ENCODE measurements at regions not wholly inside any gene's neighbourhood (a gene's known extent, or its start where the extent isn't known, plus 50 kb on each side); places are given as distances from the start of the nearest gene placed in this dataset.

DNA sequence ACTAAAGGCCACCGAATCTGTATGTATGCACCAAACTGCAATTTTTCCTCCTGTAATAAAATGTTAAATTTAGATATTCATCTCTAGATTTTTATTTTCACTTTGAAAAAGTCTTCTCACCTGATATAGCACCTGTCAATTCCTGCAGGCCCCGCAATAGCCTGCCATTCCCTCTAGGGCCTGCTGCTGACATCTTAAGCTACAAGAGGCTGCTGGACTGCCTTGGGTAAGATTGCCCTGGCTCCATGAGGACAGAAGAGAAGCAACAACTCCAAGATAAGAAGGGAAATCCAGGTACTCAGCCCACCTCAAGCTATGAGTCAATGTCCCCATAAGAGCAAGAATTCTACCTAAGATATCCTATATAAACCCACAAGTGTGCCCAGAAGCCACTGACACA is 230.2 kb upstream of the AGTR2 start:
- no peak overlapping the region for H3K4me3 ChIP-seq (ENCODE audit: low read length)
- H2AK5ac ChIP-seq (ENCODE audit: low read length) = no peak overlapping the region
- H4K5ac ChIP-seq (ENCODE audit: low read length) = no peak overlapping the region
- no peak overlapping the region for H3K23ac ChIP-seq (ENCODE audit: low read length)
- H3K18ac ChIP-seq (ENCODE audit: low read length) = no peak overlapping the region
- H3K79me2 ChIP-seq (ENCODE audit: control insufficient read depth, insufficient read depth, low read length) = no peaks in the 10 kb centered on the region
- no peak overlapping the region for H3K4me2 ChIP-seq (ENCODE audit: low read length)
- no peak overlapping the region for H4K8ac ChIP-seq (ENCODE audit: low read depth, low read length)
- H2BK5ac ChIP-seq (ENCODE audit: low read length) = no peak overlapping the region
- no CpG with 5 or more reads among the region's 2 CpGs for WGBS (ENCODE audit: extremely low coverage, insufficient coverage, low lambda C conversion rate)
- H3K4me1 ChIP-seq (ENCODE audit: control insufficient read depth, low read depth, low read length) = no peaks in the 10 kb centered on the region
- H3K27ac ChIP-seq (ENCODE audit: low read depth, low read length) = no peak overlapping the region
- no peak overlapping the region for H2BK120ac ChIP-seq (ENCODE audit: low read depth, low read length)
- peak; percentile 45 for DNase-seq
- no peaks in the 10 kb centered on the region for H3K36me3 ChIP-seq (ENCODE audit: control insufficient read depth, insufficient read depth, low read length)
- H3K56ac ChIP-seq (ENCODE audit: low read length) = no peak overlapping the region
- no peaks in the 10 kb centered on the region for H3K79me1 ChIP-seq (ENCODE audit: low read length)
- H3K27me3 ChIP-seq (ENCODE audit: insufficient read depth, low read length, poor library complexity) = no peaks in the 10 kb centered on the region
- H3K9ac ChIP-seq (ENCODE audit: low read length) = no peak overlapping the region
- H3K4ac ChIP-seq (ENCODE audit: low read depth, low read length) = no peak overlapping the region
- H2BK15ac ChIP-seq (replicated peaks; ENCODE audit: low read depth) = no peak overlapping the region

DNA sequence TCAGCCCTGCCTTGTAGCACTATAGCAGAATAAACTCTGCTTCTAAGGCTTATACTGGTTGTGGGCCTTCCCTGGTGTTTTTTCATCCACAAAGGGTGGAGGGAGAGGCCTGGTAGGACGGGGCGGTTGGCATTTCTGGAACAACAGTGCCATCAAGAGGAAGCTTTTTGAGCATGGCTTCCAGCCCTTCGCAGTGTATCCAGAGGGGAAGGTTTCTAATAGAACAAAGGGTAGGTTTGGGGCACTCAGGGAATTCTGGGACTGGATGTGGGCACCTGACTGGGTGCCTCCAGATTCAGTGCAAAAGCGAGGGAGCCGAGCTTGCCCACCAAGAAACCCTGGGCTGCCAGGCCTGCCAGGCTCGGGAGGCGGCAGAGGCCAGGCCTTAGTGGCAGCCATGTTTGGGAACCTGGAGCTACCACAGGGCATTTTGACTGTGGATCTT is 229.6 kb upstream of the AGTR2 start:
- H3K27me3 ChIP-seq (ENCODE audit: insufficient read depth, low read length, poor library complexity) = no peaks in the 10 kb centered on the region
- H4K5ac ChIP-seq (ENCODE audit: low read length) = no peak overlapping the region
- no peak overlapping the region for H2BK5ac ChIP-seq (ENCODE audit: low read length)
- H3K36me3 ChIP-seq (ENCODE audit: control insufficient read depth, insufficient read depth, low read length) = no peaks in the 10 kb centered on the region
- no CpG with 5 or more reads among the region's 7 CpGs for WGBS (ENCODE audit: extremely low coverage, insufficient coverage, low lambda C conversion rate)
- no peak overlapping the region for H4K8ac ChIP-seq (ENCODE audit: low read depth, low read length)
- H3K4me3 ChIP-seq (ENCODE audit: low read length) = no peak overlapping the region
- no peaks in the 10 kb centered on the region for H3K79me2 ChIP-seq (ENCODE audit: control insufficient read depth, insufficient read depth, low read length)
- H2BK15ac ChIP-seq (replicated peaks; ENCODE audit: low read depth) = no peak overlapping the region
- H3K9ac ChIP-seq (ENCODE audit: low read length) = no peak overlapping the region
- H3K56ac ChIP-seq (ENCODE audit: low read length) = no peak overlapping the region
- no peak overlapping the region for H2BK120ac ChIP-seq (ENCODE audit: low read depth, low read length)
- H3K4me1 ChIP-seq (ENCODE audit: control insufficient read depth, low read depth, low read length) = no peaks in the 10 kb centered on the region
- no peak overlapping the region for H3K4ac ChIP-seq (ENCODE audit: low read depth, low read length)
- H3K23ac ChIP-seq (ENCODE audit: low read length) = no peak overlapping the region
- peak; percentile 78 for DNase-seq
- H3K79me1 ChIP-seq (ENCODE audit: low read length) = no peaks in the 10 kb centered on the region
- no peak overlapping the region for H3K27ac ChIP-seq (ENCODE audit: low read depth, low read length)
- no peak overlapping the region for H3K18ac ChIP-seq (ENCODE audit: low read length)
- no peak overlapping the region for H2AK5ac ChIP-seq (ENCODE audit: low read length)
- no peak overlapping the region for H3K4me2 ChIP-seq (ENCODE audit: low read length)

GRCh38 chrX:115941388-115941787 is 229.2 kb upstream of the AGTR2 start:
- Histone ChIP-seq H3K4ac (ENCODE audit: low read depth, low read length) (no peak overlapping the region), H3K4me2 (ENCODE audit: low read length) (no peak overlapping the region), H3K27me3 (ENCODE audit: insufficient read depth, low read length, poor library complexity) (no peaks in the 10 kb centered on the region), H3K27ac (ENCODE audit: low read depth, low read length) (no peak overlapping the region), H3K9ac (ENCODE audit: low read length) (no peak overlapping the region), H2BK120ac (ENCODE audit: low read depth, low read length) (no peak overlapping the region), H3K36me3 (ENCODE audit: control insufficient read depth, insufficient read depth, low read length) (no peaks in the 10 kb centered on the region), H2AK5ac (ENCODE audit: low read length) (no peak overlapping the region), H3K56ac (ENCODE audit: low read length) (no peak overlapping the region), H2BK5ac (ENCODE audit: low read length) (no peak overlapping the region), H3K79me2 (ENCODE audit: control insufficient read depth, insufficient read depth, low read length) (no peaks in the 10 kb centered on the region), H4K5ac (ENCODE audit: low read length) (no peak overlapping the region), H4K8ac (ENCODE audit: low read depth, low read length) (no peak overlapping the region), H2BK15ac (replicated peaks; ENCODE audit: low read depth) (no peak overlapping the region), H3K79me1 (ENCODE audit: low read length) (no peaks in the 10 kb centered on the region), H3K18ac (ENCODE audit: low read length) (no peak overlapping the region), H3K23ac (ENCODE audit: low read length) (no peak overlapping the region), H3K4me1 (ENCODE audit: control insufficient read depth, low read depth, low read length) (no peaks in the 10 kb centered on the region), H3K4me3 (ENCODE audit: low read length) (no peak overlapping the region)
- WGBS (ENCODE audit: extremely low coverage, insufficient coverage, low lambda C conversion rate) = no CpG with 5 or more reads among the region's 3 CpGs
- DNase-seq = no peak

GRCh38 chrX:115946059-115946458 is 224.5 kb upstream of the AGTR2 start:
- Histone ChIP-seq H4K8ac (ENCODE audit: low read depth, low read length) (no peak overlapping the region), H3K9ac (ENCODE audit: low read length) (no peak overlapping the region), H3K36me3 (ENCODE audit: control insufficient read depth, insufficient read depth, low read length) (no peaks in the 10 kb centered on the region), H3K18ac (ENCODE audit: low read length) (no peak overlapping the region), H2AK5ac (ENCODE audit: low read length) (no peak overlapping the region), H3K4me3 (ENCODE audit: low read length) (no peak overlapping the region), H3K27me3 (ENCODE audit: insufficient read depth, low read length, poor library complexity) (no peaks in the 10 kb centered on the region), H3K79me2 (ENCODE audit: control insufficient read depth, insufficient read depth, low read length) (peaks cover 10% of the 10 kb centered on the region), H3K4me2 (ENCODE audit: low read length) (no peak overlapping the region), H2BK120ac (ENCODE audit: low read depth, low read length) (no peak overlapping the region), H3K79me1 (ENCODE audit: low read length) (peaks cover 6% of the 10 kb centered on the region), H3K4ac (ENCODE audit: low read depth, low read length) (no peak overlapping the region), H4K5ac (ENCODE audit: low read length) (no peak overlapping the region), H2BK5ac (ENCODE audit: low read length) (no peak overlapping the region), H2BK15ac (replicated peaks; ENCODE audit: low read depth) (no peak overlapping the region), H3K4me1 (ENCODE audit: control insufficient read depth, low read depth, low read length) (no peaks in the 10 kb centered on the region), H3K27ac (ENCODE audit: low read depth, low read length) (no peak overlapping the region), H3K56ac (ENCODE audit: low read length) (no peak overlapping the region), H3K23ac (ENCODE audit: low read length) (no peak overlapping the region)
- no CpG with 5 or more reads among the region's 16 CpGs for WGBS (ENCODE audit: extremely low coverage, insufficient coverage, low lambda C conversion rate)
- no peak for DNase-seq

DNA sequence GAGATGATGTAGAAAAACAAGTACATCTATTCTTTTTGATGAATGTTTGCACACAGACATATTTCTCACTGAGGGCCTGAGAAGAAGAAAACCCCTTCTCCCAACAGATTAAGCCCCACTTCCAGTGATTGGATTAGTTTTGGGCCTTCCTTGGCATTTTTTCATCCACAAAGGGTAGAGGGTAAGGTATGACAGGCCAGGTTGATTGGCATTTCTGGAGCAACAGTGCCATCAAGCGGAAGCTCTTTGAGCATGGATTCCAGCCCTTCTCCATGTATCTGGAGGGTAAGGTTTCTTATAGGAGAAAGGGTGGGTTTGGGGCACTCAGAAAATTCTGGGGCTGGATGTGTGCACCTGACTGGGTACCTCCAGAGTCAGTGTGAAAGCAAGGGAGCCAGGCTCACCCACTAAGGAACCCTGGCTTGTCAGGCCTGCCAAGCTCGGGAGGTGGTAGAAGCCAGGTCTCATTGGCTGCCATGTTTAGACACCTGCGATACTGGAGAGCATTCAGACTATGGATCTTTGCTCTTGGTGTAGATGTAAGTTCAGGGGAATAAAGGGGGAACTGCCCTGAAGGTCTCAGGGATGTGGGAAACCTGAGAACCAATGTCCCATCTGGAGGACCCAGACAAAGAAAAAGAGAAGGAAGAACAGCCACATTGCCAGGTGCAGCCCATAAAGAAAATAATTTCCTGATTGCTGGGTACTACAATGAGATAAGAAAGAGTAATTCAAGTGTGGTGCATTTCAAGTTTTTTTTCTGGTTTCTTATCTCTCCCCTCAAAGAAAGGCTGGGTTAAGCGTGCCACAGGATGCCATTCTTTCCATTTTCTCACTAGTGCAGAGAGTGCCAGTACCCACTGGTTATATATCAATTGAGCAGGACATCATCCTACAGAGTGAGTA is 222.3 kb upstream of the AGTR2 start:
- H4K5ac ChIP-seq (ENCODE audit: low read length) = no peak overlapping the region

More for the DNA sequence above, 222.3 kb upstream of the AGTR2 start:
- Histone ChIP-seq H3K9ac (ENCODE audit: low read length) (no peak overlapping the region), H2BK5ac (ENCODE audit: low read length) (no peak overlapping the region), H2BK15ac (replicated peaks; ENCODE audit: low read depth) (no peak overlapping the region), H3K23ac (ENCODE audit: low read length) (no peak overlapping the region), H3K79me2 (ENCODE audit: control insufficient read depth, insufficient read depth, low read length) (peaks cover 16% of the 10 kb centered on the region), H3K56ac (ENCODE audit: low read length) (no peak overlapping the region), H3K18ac (ENCODE audit: low read length) (no peak overlapping the region), H2BK120ac (ENCODE audit: low read depth, low read length) (no peak overlapping the region), H3K4me1 (ENCODE audit: control insufficient read depth, low read depth, low read length) (no peaks in the 10 kb centered on the region), H4K8ac (ENCODE audit: low read depth, low read length) (no peak overlapping the region), H3K4me3 (ENCODE audit: low read length) (no peak overlapping the region), H3K27me3 (ENCODE audit: insufficient read depth, low read length, poor library complexity) (no peaks in the 10 kb centered on the region), H3K27ac (ENCODE audit: low read depth, low read length) (no peak overlapping the region), H3K4ac (ENCODE audit: low read depth, low read length) (no peak overlapping the region), H3K36me3 (ENCODE audit: control insufficient read depth, insufficient read depth, low read length) (no peaks in the 10 kb centered on the region), H3K79me1 (ENCODE audit: low read length) (peaks cover 6% of the 10 kb centered on the region), H2AK5ac (ENCODE audit: low read length) (no peak overlapping the region), H3K4me2 (ENCODE audit: low read length) (no peak overlapping the region)
- WGBS (ENCODE audit: extremely low coverage, insufficient coverage, low lambda C conversion rate) = no CpG with 5 or more reads among the region's 4 CpGs
- no peak for DNase-seq

Measured in mesendoderm (in vitro differentiated cells).